HG03575 (cell line): ENCODE measurements at regions not wholly inside any gene's neighbourhood (a gene's known extent, or its start where the extent isn't known, plus 50 kb on each side); places are given as distances from the start of the nearest gene placed in this dataset.
"Not testable (repeated sequence)": the region's sequence is repeated elsewhere in the genome, so short reads cannot be mapped to it uniquely, and the experiment has no call there.

Source experiments
- ATAC-seq: cut with Tn5 transposase; IDR thresholded peaks from one replicate; pipeline ENCODE4 v1.9.1; 2021; ENCODE audit not compliant: unreplicated experiment, insufficient number of reproducible peaks, low FRiP score; ENCODE audit errors: extremely low read depth

DNA sequence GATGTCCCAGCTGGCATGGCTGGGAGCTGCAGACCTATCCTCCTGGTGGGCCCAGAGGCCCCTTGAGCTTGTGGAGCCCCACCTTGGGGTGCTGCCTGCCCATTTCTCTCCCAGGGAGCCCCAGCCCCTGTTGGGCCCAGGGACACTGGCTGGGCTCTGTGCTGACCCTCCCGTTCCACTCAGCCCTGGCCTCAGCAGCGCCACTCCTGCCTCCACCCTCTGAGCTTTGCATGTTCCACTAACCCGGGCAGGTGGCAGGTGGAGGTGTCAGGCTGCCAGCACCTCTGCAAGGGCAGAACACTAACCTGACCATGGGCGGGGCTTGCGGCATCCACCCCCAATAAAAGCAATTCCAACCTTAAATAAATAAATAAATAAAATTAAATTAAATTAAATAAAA, 299.2 kb downstream of the LRIG3 start:
- ATAC-seq, result no peak

GRCh38 chr12:58629376-58629775, 290.9 kb downstream of the LRIG3 start:
- ATAC-seq, result no peak

DNA sequence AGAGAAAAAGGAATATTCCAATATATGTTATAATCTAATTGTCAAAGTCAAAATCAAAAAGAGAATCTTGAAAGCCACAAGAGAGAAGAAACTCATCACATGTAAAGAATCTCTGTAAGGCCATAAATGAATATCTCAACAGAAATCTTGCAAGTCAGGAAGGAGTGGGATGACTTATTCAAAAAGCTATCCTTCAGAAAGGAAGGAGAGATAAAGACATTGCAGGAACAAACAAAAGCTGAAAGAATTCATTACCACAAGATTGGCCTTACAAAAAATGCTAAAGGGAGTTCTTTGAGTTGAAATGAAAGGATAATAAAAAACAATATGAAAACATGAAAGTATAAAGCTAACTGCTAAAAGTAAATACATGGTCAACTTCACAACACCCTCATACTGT, 286.8 kb downstream of the LRIG3 start:
- ATAC-seq, result no peak

DNA sequence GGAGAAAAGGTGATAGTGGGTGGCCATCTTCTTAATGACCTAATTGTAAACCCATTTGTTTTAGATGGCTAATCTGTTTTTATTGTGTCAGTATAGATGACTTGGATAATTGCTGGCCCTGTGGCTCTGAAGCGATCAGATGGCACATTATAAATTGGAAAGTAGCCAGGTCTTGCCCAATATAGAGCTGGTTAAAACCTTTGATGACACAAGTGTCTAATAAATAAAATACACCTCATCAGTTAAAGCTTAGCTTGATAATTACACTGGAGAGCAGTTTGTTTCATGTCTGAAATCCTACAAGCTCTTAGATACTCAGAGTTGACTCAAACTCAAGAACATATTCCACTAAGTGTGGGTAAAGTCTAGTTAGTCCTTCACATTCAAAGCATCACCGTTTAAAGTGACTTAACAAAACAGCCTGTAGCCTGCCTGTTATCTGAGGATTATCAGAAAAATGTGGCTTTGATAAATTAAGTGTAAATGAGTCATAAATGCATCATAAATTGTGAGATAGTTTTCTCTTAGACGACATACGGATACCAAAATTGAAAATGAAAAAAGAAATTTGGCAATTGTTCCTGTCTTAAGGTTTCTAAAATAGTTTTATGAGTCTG, 280.9 kb downstream of the LRIG3 start:
- no peak for ATAC-seq

DNA sequence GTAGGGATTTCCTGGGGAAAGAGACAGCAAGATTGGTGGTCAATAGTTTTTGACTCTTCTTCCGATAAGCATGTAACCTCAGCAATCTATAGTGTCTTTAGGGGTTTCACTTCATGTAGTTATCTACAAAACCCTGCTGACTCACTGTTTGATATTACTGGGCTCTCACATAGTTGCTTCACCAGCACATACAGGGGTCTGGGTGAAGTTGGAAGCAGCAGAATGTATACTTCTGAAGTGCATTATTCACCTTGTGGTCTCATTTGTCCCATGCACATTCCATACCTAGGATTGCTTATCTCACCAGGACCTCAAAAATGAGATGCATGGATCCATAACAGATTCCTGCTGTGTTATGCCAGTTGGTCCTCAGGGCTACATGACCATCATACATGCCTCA, 280.0 kb downstream of the LRIG3 start:
- no peak for ATAC-seq

- ATAC-seq, result no peak
Observed at GRCh38 chr12:58645946-58646345, 274.4 kb downstream of the LRIG3 start.

DNA sequence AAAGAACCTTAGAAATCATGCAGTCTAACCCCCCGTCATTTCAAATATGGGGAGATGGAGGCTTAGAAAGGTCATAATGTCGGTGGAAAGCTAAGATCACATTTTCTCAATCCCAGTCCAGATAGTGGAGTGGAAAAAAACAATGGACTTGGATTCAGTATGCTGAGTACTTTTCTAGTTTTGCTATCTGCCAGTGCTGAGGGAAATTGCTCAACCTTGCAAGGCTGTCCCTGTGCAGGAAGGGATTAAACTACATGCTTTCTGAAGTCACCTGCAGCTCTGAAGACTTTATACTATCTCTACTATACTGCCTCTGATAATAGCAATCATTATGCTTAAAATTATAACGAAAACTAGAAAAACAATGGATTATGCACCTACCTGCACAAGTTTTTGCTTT, 272.8 kb downstream of the LRIG3 start:
- no peak for ATAC-seq

GRCh38 chr12:58648176-58648575, 272.1 kb downstream of the LRIG3 start:
- ATAC-seq, result no peak

- no peak for ATAC-seq
Observed at GRCh38 chr12:58651850-58652249, 268.5 kb downstream of the LRIG3 start.

DNA sequence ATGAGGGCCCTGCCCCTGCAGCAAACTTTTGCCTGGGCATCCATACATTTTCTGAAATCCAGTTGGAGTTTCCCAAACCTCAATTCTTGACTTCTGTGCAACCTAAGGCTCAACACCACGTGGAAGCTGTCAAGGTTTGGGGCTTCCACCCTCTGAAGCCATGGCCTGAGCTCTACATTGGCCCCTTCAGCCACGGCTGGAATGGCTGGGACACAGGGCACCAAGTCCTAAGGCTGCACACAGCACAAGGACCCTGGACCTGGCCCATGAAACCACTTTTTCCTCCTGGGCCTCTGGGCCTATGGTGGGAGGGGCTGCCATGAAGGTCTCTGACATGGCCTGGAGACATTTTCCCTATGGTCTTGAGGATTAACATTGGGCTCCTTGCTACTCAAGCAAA, 266.3 kb downstream of the LRIG3 start:
- no peak for ATAC-seq

GRCh38 chr12:58655375-58655774, 264.9 kb downstream of the LRIG3 start:
- ATAC-seq, result no peak

DNA sequence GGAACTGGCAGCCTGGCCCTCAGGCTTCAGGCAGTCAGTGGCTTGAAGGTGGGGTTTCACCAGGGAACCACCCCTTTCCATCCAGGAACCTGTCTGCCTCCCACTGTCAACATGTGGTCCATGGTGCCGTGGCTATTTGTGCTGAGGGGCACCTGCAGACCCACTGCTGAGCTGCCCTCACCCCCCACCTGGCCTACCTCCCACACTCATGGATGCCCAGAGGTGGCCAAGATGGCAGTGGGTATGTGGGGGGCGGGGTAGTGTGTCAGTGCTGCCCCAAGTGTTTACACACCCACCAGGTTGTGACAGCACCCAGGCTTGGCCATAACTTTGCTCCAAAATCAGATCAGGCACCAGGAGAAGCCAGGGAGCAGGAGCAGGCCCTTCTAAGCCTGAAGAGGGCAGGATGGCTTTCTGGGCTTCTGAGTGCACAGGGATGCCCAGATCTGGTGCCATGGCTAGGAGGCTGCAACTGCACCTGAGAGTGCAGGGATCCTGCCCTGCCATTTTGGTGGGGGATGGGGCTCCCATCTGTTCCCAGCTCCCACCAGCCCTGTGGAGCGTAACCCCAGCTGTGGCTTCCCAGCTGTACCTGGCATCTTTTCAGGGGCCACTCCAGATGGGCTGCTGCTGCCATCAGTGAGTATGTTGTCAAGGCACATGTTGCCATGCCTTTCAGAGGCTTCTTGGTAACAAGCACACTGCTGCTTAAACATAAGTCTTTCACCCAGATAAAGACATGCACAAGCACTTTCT, 263.9 kb downstream of the LRIG3 start:
- ATAC-seq, result no peak

DNA sequence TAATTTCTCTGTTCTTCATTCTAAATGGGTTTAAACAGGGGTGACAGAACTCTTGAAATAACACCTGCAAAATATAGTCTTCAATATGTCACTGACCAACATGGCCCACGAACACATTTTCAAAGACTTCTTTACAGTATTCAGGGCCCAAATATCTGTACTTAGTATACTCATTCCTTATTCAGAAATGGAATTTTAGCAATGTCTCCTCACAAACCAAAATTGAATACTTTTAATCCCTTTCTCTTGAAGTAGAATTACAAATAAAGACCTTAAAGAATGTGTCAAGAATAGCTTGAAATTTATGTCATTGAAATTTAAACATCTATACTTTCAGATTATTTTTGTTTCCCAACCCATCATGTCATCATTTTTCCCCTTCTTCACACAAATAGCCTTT, 263.1 kb downstream of the LRIG3 start:
- no peak for ATAC-seq

- ATAC-seq, result no peak
Observed at GRCh38 chr12:58665375-58665774, 254.9 kb downstream of the LRIG3 start.

DNA sequence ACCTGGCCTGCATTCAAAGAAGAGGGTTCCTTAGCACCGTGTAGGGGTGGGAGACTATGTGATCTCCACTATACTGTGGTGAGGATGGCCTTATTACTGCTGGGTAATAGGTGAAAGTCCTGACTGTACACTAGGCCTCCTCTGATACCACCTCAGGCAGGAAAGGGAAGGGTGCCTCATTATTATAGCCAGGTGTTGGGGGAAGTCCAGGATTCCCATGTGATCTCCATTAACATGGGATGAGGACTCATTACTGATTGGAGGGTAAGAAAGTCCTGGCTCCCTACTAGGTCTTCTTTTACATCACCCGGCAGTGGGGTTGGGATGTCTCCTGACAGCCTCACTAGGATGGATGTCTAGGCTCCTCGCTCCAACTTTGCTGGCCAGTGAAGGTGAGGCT, 252.1 kb downstream of the LRIG3 start:
- no peak for ATAC-seq

DNA sequence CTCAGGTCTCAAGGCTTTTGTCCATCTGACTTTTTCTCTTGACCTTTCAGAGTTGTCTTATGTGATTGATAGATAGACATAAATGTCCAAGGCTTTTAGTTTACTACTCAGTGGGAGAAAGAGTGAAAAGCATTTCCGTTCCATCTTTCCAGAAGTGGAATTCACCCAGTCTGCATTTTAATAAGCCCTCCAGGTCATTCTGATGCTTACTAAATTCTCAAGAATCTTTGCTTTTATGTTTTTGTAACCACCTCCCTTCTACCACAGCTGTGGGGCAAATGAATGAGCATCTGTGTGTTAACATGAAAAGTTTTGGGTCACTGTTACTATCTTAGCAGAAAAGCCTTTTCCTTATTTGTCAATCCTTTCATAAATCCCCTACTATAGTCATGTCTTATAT, 251.4 kb downstream of the LRIG3 start:
- ATAC-seq, result no peak

DNA sequence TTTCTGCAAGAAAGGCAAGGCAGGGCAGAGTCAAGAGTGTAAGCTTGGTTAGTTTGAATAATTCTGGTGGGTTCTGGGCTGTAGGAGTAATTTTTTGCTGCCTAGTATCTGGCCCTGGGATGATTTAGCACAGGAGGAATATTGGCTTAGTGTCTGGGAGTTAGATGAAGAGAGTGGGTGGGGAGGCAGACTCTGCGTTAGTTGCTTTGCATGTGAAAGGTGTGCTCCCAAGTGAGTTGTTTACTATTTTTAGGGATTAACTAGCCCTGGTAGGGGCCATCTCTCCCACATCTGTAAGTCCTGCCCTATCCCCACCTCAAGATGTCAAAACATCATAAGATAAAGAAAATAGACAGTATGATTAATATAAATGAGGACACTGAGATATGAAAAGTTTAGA, 249.7 kb downstream of the LRIG3 start:
- no peak for ATAC-seq

GRCh38 chr12:58671196-58671595, 249.1 kb downstream of the LRIG3 start:
- no peak for ATAC-seq

- ATAC-seq, result no peak
Observed at GRCh38 chr12:58673021-58673420, 247.3 kb downstream of the LRIG3 start.

DNA sequence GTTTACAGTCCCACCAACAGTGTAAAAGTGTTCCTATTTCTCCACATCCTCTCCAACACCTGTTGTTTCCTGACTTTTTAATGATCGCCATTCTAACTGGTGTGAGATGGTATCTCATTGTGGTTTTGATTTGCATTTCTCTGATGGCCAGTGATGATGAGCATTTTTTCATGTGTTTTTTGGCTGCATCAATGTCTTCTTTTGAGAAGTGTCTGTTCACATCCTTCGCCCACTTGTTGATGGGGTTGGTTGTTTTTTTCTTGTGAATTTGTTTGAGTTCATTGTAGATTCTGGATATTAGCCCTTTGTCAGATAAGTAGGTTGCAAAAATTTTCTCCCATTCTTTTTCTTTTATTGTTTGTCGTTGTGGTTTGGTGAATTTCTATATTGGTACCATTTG, 242.5 kb downstream of the LRIG3 start:
- ATAC-seq, result not testable (repeated sequence)

- ATAC-seq, result no peak
Observed at GRCh38 chr12:58678753-58679152, 241.6 kb downstream of the LRIG3 start.
